ENCODE measurements at regions not wholly inside any gene's neighbourhood (a gene's known extent, or its start where the extent isn't known, plus 50 kb on each side); places are given as distances from the start of the nearest gene placed in this dataset.
A peak's percentile ranks its signal among the peaks of the same experiment; 100 is the strongest.

GRCh38 chr7:47192978-47193377, 388.9 kb downstream of the TNS3 start:
- no peaks in the 10 kb centered on the region for H3K27me3 ChIP-seq (ENCODE audit: control insufficient read depth in 5 of 5, insufficient read depth in 4 of 5, low read length in 5 of 5)
- peaks cover 0 to 3% (median 0%) of the 10 kb centered on the region in 5 donors for H3K4me1 ChIP-seq (ENCODE audit: control insufficient read depth in 5 of 5, insufficient read depth in 5 of 5, low read length in 5 of 5)
- no peak overlapping the region for H3K9ac ChIP-seq (ENCODE audit: low read length in 5 of 5)
- no peak overlapping the region for H3K4me3 ChIP-seq (ENCODE audit: low read depth in 1 of 5, low read length in 5 of 5)
- no peak overlapping the region for H3K27ac ChIP-seq (ENCODE audit: low read depth, low read length)
- no peaks in the 10 kb centered on the region for H3K9me3 ChIP-seq (ENCODE audit: control insufficient read depth in 5 of 5, low read length in 5 of 5)
- no peaks in the 10 kb centered on the region for H3K36me3 ChIP-seq (ENCODE audit: control insufficient read depth in 5 of 5, insufficient read depth in 5 of 5, low read length in 5 of 5)

GRCh38 chr7:47191876-47192291, 390.0 kb downstream of the TNS3 start:
- no peak overlapping the region for H3K4me3 ChIP-seq (ENCODE audit: low read depth in 1 of 5, low read length in 5 of 5)
- no peaks in the 10 kb centered on the region for H3K36me3 ChIP-seq (ENCODE audit: control insufficient read depth in 5 of 5, insufficient read depth in 5 of 5, low read length in 5 of 5)
- peaks cover 0 to 4% (median 0%) of the 10 kb centered on the region in 5 donors for H3K4me1 ChIP-seq (ENCODE audit: control insufficient read depth in 5 of 5, insufficient read depth in 5 of 5, low read length in 5 of 5)
- H3K9ac ChIP-seq (ENCODE audit: low read length in 5 of 5), result no peak overlapping the region
- no peaks in the 10 kb centered on the region for H3K27me3 ChIP-seq (ENCODE audit: control insufficient read depth in 5 of 5, insufficient read depth in 4 of 5, low read length in 5 of 5)
- no peak overlapping the region for H3K27ac ChIP-seq (ENCODE audit: low read depth, low read length)
- H3K9me3 ChIP-seq (ENCODE audit: control insufficient read depth in 5 of 5, low read length in 5 of 5), result no peaks in the 10 kb centered on the region

GRCh38 chr7:47191316-47191715, 390.6 kb downstream of the TNS3 start:
- H3K27me3 ChIP-seq (ENCODE audit: control insufficient read depth in 5 of 5, insufficient read depth in 4 of 5, low read length in 5 of 5), result no peaks in the 10 kb centered on the region
- no peak overlapping the region for H3K9ac ChIP-seq (ENCODE audit: low read length in 5 of 5)
- H3K4me1 ChIP-seq (ENCODE audit: control insufficient read depth in 5 of 5, insufficient read depth in 5 of 5, low read length in 5 of 5), result peaks cover 0 to 4% (median 0%) of the 10 kb centered on the region in 5 donors
- no peaks in the 10 kb centered on the region for H3K9me3 ChIP-seq (ENCODE audit: control insufficient read depth in 5 of 5, low read length in 5 of 5)
- H3K36me3 ChIP-seq (ENCODE audit: control insufficient read depth in 5 of 5, insufficient read depth in 5 of 5, low read length in 5 of 5), result no peaks in the 10 kb centered on the region
- no peak overlapping the region for H3K4me3 ChIP-seq (ENCODE audit: low read depth in 1 of 5, low read length in 5 of 5)
- H3K27ac ChIP-seq (ENCODE audit: low read depth, low read length), result no peak overlapping the region

GRCh38 chr7:47190462-47190861, 391.4 kb downstream of the TNS3 start:
- Histone ChIP-seq H3K36me3 (ENCODE audit: control insufficient read depth in 5 of 5, insufficient read depth in 5 of 5, low read length in 5 of 5) (no peaks in the 10 kb centered on the region), H3K4me1 (ENCODE audit: control insufficient read depth in 5 of 5, insufficient read depth in 5 of 5, low read length in 5 of 5) (peaks cover 1 to 9% (median 5%) of the 10 kb centered on the region in 5 donors), H3K27ac (ENCODE audit: low read depth, low read length) (no peak overlapping the region), H3K9ac (ENCODE audit: low read length in 5 of 5) (no peak overlapping the region), H3K27me3 (ENCODE audit: control insufficient read depth in 5 of 5, insufficient read depth in 4 of 5, low read length in 5 of 5) (no peaks in the 10 kb centered on the region), H3K4me3 (ENCODE audit: low read depth in 1 of 5, low read length in 5 of 5) (no peak overlapping the region), H3K9me3 (ENCODE audit: control insufficient read depth in 5 of 5, low read length in 5 of 5) (no peaks in the 10 kb centered on the region)

- H3K36me3 ChIP-seq (ENCODE audit: control insufficient read depth in 5 of 5, insufficient read depth in 5 of 5, low read length in 5 of 5), result no peaks in the 10 kb centered on the region
- H3K4me1 ChIP-seq (ENCODE audit: control insufficient read depth in 5 of 5, insufficient read depth in 5 of 5, low read length in 5 of 5), result peaks cover 1 to 25% (median 18%) of the 10 kb centered on the region in 5 donors
- no peak overlapping the region for H3K9ac ChIP-seq (ENCODE audit: low read length in 5 of 5)
- H3K9me3 ChIP-seq (ENCODE audit: control insufficient read depth in 5 of 5, low read length in 5 of 5), result no peaks in the 10 kb centered on the region
- no peak overlapping the region for H3K4me3 ChIP-seq (ENCODE audit: low read depth in 1 of 5, low read length in 5 of 5)
- H3K27me3 ChIP-seq (ENCODE audit: control insufficient read depth in 5 of 5, insufficient read depth in 4 of 5, low read length in 5 of 5), result no peaks in the 10 kb centered on the region
- H3K27ac ChIP-seq (ENCODE audit: low read depth, low read length), result no peak overlapping the region
Observed at GRCh38 chr7:47188653-47189315, 393.1 kb downstream of the TNS3 start.

GRCh38 chr7:47188136-47188535, 393.8 kb downstream of the TNS3 start:
- Histone ChIP-seq H3K27ac (ENCODE audit: low read depth, low read length) (no peak overlapping the region), H3K9me3 (ENCODE audit: control insufficient read depth in 5 of 5, low read length in 5 of 5) (no peaks in the 10 kb centered on the region), H3K9ac (ENCODE audit: low read length in 5 of 5) (no peak overlapping the region), H3K36me3 (ENCODE audit: control insufficient read depth in 5 of 5, insufficient read depth in 5 of 5, low read length in 5 of 5) (no peaks in the 10 kb centered on the region), H3K4me1 (ENCODE audit: control insufficient read depth in 5 of 5, insufficient read depth in 5 of 5, low read length in 5 of 5) (peaks cover 1 to 30% (median 23%) of the 10 kb centered on the region in 5 donors), H3K4me3 (ENCODE audit: low read depth in 1 of 5, low read length in 5 of 5) (no peak overlapping the region), H3K27me3 (ENCODE audit: control insufficient read depth in 5 of 5, insufficient read depth in 4 of 5, low read length in 5 of 5) (no peaks in the 10 kb centered on the region)

- H3K4me1 ChIP-seq (ENCODE audit: control insufficient read depth in 5 of 5, insufficient read depth in 5 of 5, low read length in 5 of 5), result peaks cover 1 to 40% (median 29%) of the 10 kb centered on the region in 5 donors
- H3K4me3 ChIP-seq (ENCODE audit: low read depth in 1 of 5, low read length in 5 of 5), result no peak overlapping the region
- no peaks in the 10 kb centered on the region for H3K9me3 ChIP-seq (ENCODE audit: control insufficient read depth in 5 of 5, low read length in 5 of 5)
- no peak overlapping the region for H3K27ac ChIP-seq (ENCODE audit: low read depth, low read length)
- no peaks in the 10 kb centered on the region for H3K27me3 ChIP-seq (ENCODE audit: control insufficient read depth in 5 of 5, insufficient read depth in 4 of 5, low read length in 5 of 5)
- no peaks in the 10 kb centered on the region for H3K36me3 ChIP-seq (ENCODE audit: control insufficient read depth in 5 of 5, insufficient read depth in 5 of 5, low read length in 5 of 5)
- no peak overlapping the region for H3K9ac ChIP-seq (ENCODE audit: low read length in 5 of 5)
Observed at GRCh38 chr7:47186316-47186715, 395.6 kb downstream of the TNS3 start.

GRCh38 chr7:47185839-47186238, 396.1 kb downstream of the TNS3 start:
- Histone ChIP-seq H3K4me1 (ENCODE audit: control insufficient read depth in 5 of 5, insufficient read depth in 5 of 5, low read length in 5 of 5) (peaks cover 1 to 40% (median 29%) of the 10 kb centered on the region in 5 donors), H3K9ac (ENCODE audit: low read length in 5 of 5) (no peak overlapping the region), H3K9me3 (ENCODE audit: control insufficient read depth in 5 of 5, low read length in 5 of 5) (no peaks in the 10 kb centered on the region), H3K36me3 (ENCODE audit: control insufficient read depth in 5 of 5, insufficient read depth in 5 of 5, low read length in 5 of 5) (no peaks in the 10 kb centered on the region), H3K27ac (ENCODE audit: low read depth, low read length) (peak overlapping the region; percentile 48), H3K4me3 (ENCODE audit: low read depth in 1 of 5, low read length in 5 of 5) (no peak overlapping the region), H3K27me3 (ENCODE audit: control insufficient read depth in 5 of 5, insufficient read depth in 4 of 5, low read length in 5 of 5) (no peaks in the 10 kb centered on the region)

- Histone ChIP-seq H3K9ac (ENCODE audit: low read length in 5 of 5) (no peak overlapping the region), H3K4me3 (ENCODE audit: low read depth in 1 of 5, low read length in 5 of 5) (no peak overlapping the region), H3K9me3 (ENCODE audit: control insufficient read depth in 5 of 5, low read length in 5 of 5) (no peaks in the 10 kb centered on the region), H3K27ac (ENCODE audit: low read depth, low read length) (peak overlapping the region; percentile 48), H3K27me3 (ENCODE audit: control insufficient read depth in 5 of 5, insufficient read depth in 4 of 5, low read length in 5 of 5) (no peaks in the 10 kb centered on the region), H3K4me1 (ENCODE audit: control insufficient read depth in 5 of 5, insufficient read depth in 5 of 5, low read length in 5 of 5) (peaks cover 1 to 43% (median 32%) of the 10 kb centered on the region in 5 donors), H3K36me3 (ENCODE audit: control insufficient read depth in 5 of 5, insufficient read depth in 5 of 5, low read length in 5 of 5) (no peaks in the 10 kb centered on the region)
Observed at GRCh38 chr7:47185170-47185569, 396.7 kb downstream of the TNS3 start.

GRCh38 chr7:47183862-47184590, 397.9 kb downstream of the TNS3 start:
- H3K27ac ChIP-seq (ENCODE audit: low read depth, low read length), result no peak overlapping the region
- peaks cover 1 to 43% (median 32%) of the 10 kb centered on the region in 5 donors for H3K4me1 ChIP-seq (ENCODE audit: control insufficient read depth in 5 of 5, insufficient read depth in 5 of 5, low read length in 5 of 5)
- no peak overlapping the region for H3K9ac ChIP-seq (ENCODE audit: low read length in 5 of 5)
- peak overlapping the region in 1 of 5 donors; percentile 10 for H3K4me3 ChIP-seq (ENCODE audit: low read depth in 1 of 5, low read length in 5 of 5)
- H3K9me3 ChIP-seq (ENCODE audit: control insufficient read depth in 5 of 5, low read length in 5 of 5), result no peaks in the 10 kb centered on the region
- H3K36me3 ChIP-seq (ENCODE audit: control insufficient read depth in 5 of 5, insufficient read depth in 5 of 5, low read length in 5 of 5), result no peaks in the 10 kb centered on the region
- H3K27me3 ChIP-seq (ENCODE audit: control insufficient read depth in 5 of 5, insufficient read depth in 4 of 5, low read length in 5 of 5), result no peaks in the 10 kb centered on the region
